SK-N-MC (cell line): ENCODE measurements at regions not wholly inside any gene's neighbourhood (a gene's known extent, or its start where the extent isn't known, plus 50 kb on each side); places are given as distances from the start of the nearest gene placed in this dataset.

Experiments used
- EZH2 ChIP-seq: fragments of 200-600 bp; sonication (generic); IDR thresholded peaks from one replicate; pipeline ENCODE4 v1.6.1; 2017; ENCODE audit warnings: antibody characterized with exemption
- POLR2AphosphoS5 ChIP-seq: IDR thresholded peaks from 2 replicates; pipeline ENCODE4 v1.6.1; 2012; ENCODE audit warnings: mild to moderate bottlenecking, low read depth, low read length, borderline replicate concordance

GRCh38 chr10:6729861-6730344 is 149.8 kb upstream of the PRKCQ start:
- no peak for TF ChIP-seq EZH2
- no peak for TF ChIP-seq POLR2AphosphoS5
